NCI-H69 (cell line): ENCODE measurements at regions not wholly inside any gene's neighbourhood (a gene's known extent, or its start where the extent isn't known, plus 50 kb on each side); places are given as distances from the start of the nearest gene placed in this dataset.

Experiments
- DNase-seq: peaks from one replicate; lab custom pipeline; 2025; lab: John Stamatoyannopoulos, UW

- peak; percentile 11 for DNase-seq
Measured at GRCh38 chr16:82405736-82406135, 221.0 kb upstream of the CDH13 start.

GRCh38 chr16:82404586-82405315, 222.0 kb upstream of the CDH13 start:
- DNase-seq = no peak

GRCh38 chr16:82402665-82403218, 224.0 kb upstream of the CDH13 start:
- DNase-seq = no peak

- DNase-seq = no peak
Measured at GRCh38 chr16:82400046-82400445, 226.7 kb upstream of the CDH13 start.

- DNase-seq = no peak
Measured at GRCh38 chr16:82396509-82396908, 226.5 kb upstream of the MPHOSPH6 start.

- peak; percentile 1 for DNase-seq
Measured at GRCh38 chr16:82395212-82395611, 225.2 kb upstream of the MPHOSPH6 start.

- DNase-seq = no peak
Measured at GRCh38 chr16:82391690-82392089, 221.7 kb upstream of the MPHOSPH6 start.

GRCh38 chr16:82389956-82390650, 220.1 kb upstream of the MPHOSPH6 start:
- DNase-seq = no peak

GRCh38 chr16:82386761-82387160, 216.7 kb upstream of the MPHOSPH6 start:
- DNase-seq = no peak

GRCh38 chr16:82384949-82385348, 214.9 kb upstream of the MPHOSPH6 start:
- DNase-seq = no peak

- no peak for DNase-seq
Measured at GRCh38 chr16:82384017-82384416, 214.0 kb upstream of the MPHOSPH6 start.

- DNase-seq = no peak
Measured at GRCh38 chr16:82382521-82382920, 212.5 kb upstream of the MPHOSPH6 start.

GRCh38 chr16:82379551-82379950, 209.5 kb upstream of the MPHOSPH6 start:
- DNase-seq = peak; percentile 50

- DNase-seq = no peak
Measured at GRCh38 chr16:82373976-82374375, 204.0 kb upstream of the MPHOSPH6 start.

- DNase-seq = no peak
Measured at GRCh38 chr16:82370282-82370681, 200.3 kb upstream of the MPHOSPH6 start.

- peak; percentile 11 for DNase-seq
Measured at GRCh38 chr16:82368041-82368440, 198.0 kb upstream of the MPHOSPH6 start.

- no peak for DNase-seq
Measured at GRCh38 chr16:82366462-82366861, 196.4 kb upstream of the MPHOSPH6 start.

GRCh38 chr16:82364690-82365089, 194.7 kb upstream of the MPHOSPH6 start:
- DNase-seq = no peak

GRCh38 chr16:82363026-82363816, 193.2 kb upstream of the MPHOSPH6 start:
- no peak for DNase-seq

- no peak for DNase-seq
Measured at GRCh38 chr16:82361885-82362284, 191.9 kb upstream of the MPHOSPH6 start.

GRCh38 chr16:82360024-82360783, 190.2 kb upstream of the MPHOSPH6 start:
- no peak for DNase-seq
